Lower leg skin (tissue), 3 donors: ENCODE measurements at regions not wholly inside any gene's neighbourhood (a gene's known extent, or its start where the extent isn't known, plus 50 kb on each side); places are given as distances from the start of the nearest gene placed in this dataset.

ENCODE experiments used
- CTCF ChIP-seq, 3 donors: fragments of 450-650 bp; IDR thresholded peaks; one replicate each; pipeline ENCODE4 v1.5.1; 2016; ENCODE audit warnings: antibody characterized with exemption in 3 of 3, mild to moderate bottlenecking in 3 of 3, moderate library complexity in 2 of 3
- POLR2A ChIP-seq, 2 donors: fragments of 450-650 bp; IDR thresholded peaks; one replicate each; pipeline ENCODE4 v1.6.1; 2016 to 2017; ENCODE audit warnings: antibody characterized with exemption in 2 of 2, mild to moderate bottlenecking in 1 of 2, moderate library complexity in 1 of 2

- TF ChIP-seq POLR2A (IDR thresholded peaks at IDR 0.05): no peak
- TF ChIP-seq CTCF (IDR thresholded peaks at IDR 0.05): no peak
These were observed 236.7 kb upstream of the CCNH start for GRCh38 chr5:87649455-87649854.
